ENCODE measurements at regions not wholly inside any gene's neighbourhood (a gene's known extent, or its start where the extent isn't known, plus 50 kb on each side); places are given as distances from the start of the nearest gene placed in this dataset.

DNA sequence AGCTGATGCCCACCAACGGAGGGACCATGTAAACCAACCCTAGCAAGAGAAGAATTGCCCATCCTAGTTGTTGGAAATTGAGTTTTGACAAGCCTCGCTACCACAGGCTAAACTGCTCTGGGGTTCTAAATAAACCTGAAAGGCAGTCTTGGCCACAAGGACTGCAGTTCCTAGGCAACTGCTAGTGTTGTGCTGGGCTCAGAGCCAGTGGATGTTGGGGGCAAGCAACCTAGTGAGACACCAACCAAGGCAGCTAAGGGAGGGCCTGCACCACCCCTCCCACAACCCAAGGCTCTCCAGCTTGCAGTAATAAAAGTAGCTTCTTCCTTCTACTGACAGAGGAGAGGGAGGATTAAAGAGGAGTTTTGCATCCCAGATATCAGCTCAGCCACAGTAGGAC lies 102.4 kb upstream of the PKN2 start:
- ChIA-PET CTCF (no interaction called here), POLR2A (no interaction called here)
- no peak for DNase-seq (ENCODE audit: low spot score)
- Mint-ChIP-seq H3K4me1 (no peaks in the 10 kb centered on the region), H3K36me3 (no peaks in the 10 kb centered on the region), H3K27me3 (ENCODE audit: low read depth) (no peaks in the 10 kb centered on the region; the same call in 1 of the 2 replicates), H3K4me3 (no peak overlapping the region), H3K9me3 (0 out of 2 replicates have a peak, but pooled peaks cover 4% of the 10 kb centered on the region), H3K27ac (no peak overlapping the region)
- no peak for ATAC-seq
- TF ChIP-seq ATF1 (CRISPR knock-in tag; IDR thresholded peaks at IDR 0.05), result no peak
- no peak for TF ChIP-seq ATF6 (CRISPR knock-in tag; IDR thresholded peaks at IDR 0.05)
- TF ChIP-seq ZBTB21 (CRISPR knock-in tag; IDR thresholded peaks at IDR 0.05; ENCODE audit: borderline replicate concordance), result no peak
- TF ChIP-seq, protein P1, sequence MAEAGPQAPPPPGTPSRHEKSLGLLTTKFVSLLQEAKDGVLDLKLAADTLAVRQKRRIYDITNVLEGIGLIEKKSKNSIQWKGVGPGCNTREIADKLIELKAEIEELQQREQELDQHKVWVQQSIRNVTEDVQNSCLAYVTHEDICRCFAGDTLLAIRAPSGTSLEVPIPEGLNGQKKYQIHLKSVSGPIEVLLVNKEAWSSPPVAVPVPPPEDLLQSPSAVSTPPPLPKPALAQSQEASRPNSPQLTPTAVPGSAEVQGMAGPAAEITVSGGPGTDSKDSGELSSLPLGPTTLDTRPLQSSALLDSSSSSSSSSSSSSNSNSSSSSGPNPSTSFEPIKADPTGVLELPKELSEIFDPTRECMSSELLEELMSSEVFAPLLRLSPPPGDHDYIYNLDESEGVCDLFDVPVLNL (CRISPR knock-in tag; IDR thresholded peaks at IDR 0.05; ENCODE audit: borderline replicate concordance, low read depth), result no peak
- no peak for TF ChIP-seq ZNF317 (CRISPR knock-in tag; IDR thresholded peaks at IDR 0.05; ENCODE audit: borderline replicate concordance, low read depth)
- no peak for TF ChIP-seq ZNF138 (CRISPR knock-in tag; conservative IDR thresholded peaks at IDR 0.05)
- no peak for TF ChIP-seq TCF7 (CRISPR knock-in tag; IDR thresholded peaks at IDR 0.05; ENCODE audit: low read depth)
- TF ChIP-seq TEAD4 (CRISPR knock-in tag; IDR thresholded peaks at IDR 0.05), result no peak
- no peak for TF ChIP-seq E2F5 (CRISPR knock-in tag; IDR thresholded peaks at IDR 0.05)
- TF ChIP-seq MYBL2 (CRISPR knock-in tag; IDR thresholded peaks at IDR 0.05), result no peak
- TF ChIP-seq, protein P2, sequence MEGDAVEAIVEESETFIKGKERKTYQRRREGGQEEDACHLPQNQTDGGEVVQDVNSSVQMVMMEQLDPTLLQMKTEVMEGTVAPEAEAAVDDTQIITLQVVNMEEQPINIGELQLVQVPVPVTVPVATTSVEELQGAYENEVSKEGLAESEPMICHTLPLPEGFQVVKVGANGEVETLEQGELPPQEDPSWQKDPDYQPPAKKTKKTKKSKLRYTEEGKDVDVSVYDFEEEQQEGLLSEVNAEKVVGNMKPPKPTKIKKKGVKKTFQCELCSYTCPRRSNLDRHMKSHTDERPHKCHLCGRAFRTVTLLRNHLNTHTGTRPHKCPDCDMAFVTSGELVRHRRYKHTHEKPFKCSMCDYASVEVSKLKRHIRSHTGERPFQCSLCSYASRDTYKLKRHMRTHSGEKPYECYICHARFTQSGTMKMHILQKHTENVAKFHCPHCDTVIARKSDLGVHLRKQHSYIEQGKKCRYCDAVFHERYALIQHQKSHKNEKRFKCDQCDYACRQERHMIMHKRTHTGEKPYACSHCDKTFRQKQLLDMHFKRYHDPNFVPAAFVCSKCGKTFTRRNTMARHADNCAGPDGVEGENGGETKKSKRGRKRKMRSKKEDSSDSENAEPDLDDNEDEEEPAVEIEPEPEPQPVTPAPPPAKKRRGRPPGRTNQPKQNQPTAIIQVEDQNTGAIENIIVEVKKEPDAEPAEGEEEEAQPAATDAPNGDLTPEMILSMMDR (IDR thresholded peaks at IDR 0.05), result no peak
- TF ChIP-seq SMAD3 (CRISPR knock-in tag; IDR thresholded peaks at IDR 0.05; ENCODE audit: borderline replicate concordance), result no peak
- no peak for TF ChIP-seq USF1 (CRISPR knock-in tag; IDR thresholded peaks at IDR 0.05)

DNA sequence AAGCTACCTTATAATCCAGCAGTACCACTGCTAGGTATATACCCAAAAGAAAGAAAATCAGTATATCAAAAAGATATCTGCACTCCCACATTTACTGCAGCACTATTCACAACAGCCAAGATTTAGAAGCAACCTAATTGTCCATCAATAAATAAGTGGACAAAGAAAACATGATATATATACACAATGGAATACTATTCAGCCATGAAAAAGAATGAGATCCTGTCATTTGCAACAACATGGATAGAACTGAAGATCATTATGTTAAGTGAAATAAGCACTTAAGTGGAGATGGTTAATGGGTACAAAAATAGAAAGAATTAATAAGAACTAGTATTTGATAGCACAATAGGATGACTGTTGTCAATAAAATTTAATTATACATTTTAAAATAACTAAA lies 90.7 kb upstream of the PKN2 start:
- ChIA-PET POLR2A (no interaction called here), CTCF (no interaction called here)
- H3K9me3 Mint-ChIP-seq, result peaks cover 55% of the 10 kb centered on the region
- no peaks in the 10 kb centered on the region for H3K4me1 Mint-ChIP-seq
- peaks cover 14% of the 10 kb centered on the region for H3K36me3 Mint-ChIP-seq
- DNase-seq (ENCODE audit: low spot score), result no peak
- ATAC-seq, result no peak
- no peak overlapping the region for H3K27ac Mint-ChIP-seq
- no peak overlapping the region for H3K4me3 Mint-ChIP-seq
- TF ChIP-seq JAZF1 (CRISPR knock-in tag; IDR thresholded peaks at IDR 0.05) (no peak), SMAD3 (CRISPR knock-in tag; IDR thresholded peaks at IDR 0.05; ENCODE audit: borderline replicate concordance) (no peak), ZNF416 (CRISPR knock-in tag; IDR thresholded peaks at IDR 0.05) (no peak), TEAD4 (CRISPR knock-in tag; IDR thresholded peaks at IDR 0.05) (no peak), STAT6 (CRISPR knock-in tag; conservative IDR thresholded peaks at IDR 0.05; ENCODE audit: low read depth) (no peak)
- TF ChIP-seq, protein P3, sequence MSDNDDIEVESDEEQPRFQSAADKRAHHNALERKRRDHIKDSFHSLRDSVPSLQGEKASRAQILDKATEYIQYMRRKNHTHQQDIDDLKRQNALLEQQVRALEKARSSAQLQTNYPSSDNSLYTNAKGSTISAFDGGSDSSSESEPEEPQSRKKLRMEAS (CRISPR knock-in tag; IDR thresholded peaks at IDR 0.05), result no peak
- TF ChIP-seq, protein P4, sequence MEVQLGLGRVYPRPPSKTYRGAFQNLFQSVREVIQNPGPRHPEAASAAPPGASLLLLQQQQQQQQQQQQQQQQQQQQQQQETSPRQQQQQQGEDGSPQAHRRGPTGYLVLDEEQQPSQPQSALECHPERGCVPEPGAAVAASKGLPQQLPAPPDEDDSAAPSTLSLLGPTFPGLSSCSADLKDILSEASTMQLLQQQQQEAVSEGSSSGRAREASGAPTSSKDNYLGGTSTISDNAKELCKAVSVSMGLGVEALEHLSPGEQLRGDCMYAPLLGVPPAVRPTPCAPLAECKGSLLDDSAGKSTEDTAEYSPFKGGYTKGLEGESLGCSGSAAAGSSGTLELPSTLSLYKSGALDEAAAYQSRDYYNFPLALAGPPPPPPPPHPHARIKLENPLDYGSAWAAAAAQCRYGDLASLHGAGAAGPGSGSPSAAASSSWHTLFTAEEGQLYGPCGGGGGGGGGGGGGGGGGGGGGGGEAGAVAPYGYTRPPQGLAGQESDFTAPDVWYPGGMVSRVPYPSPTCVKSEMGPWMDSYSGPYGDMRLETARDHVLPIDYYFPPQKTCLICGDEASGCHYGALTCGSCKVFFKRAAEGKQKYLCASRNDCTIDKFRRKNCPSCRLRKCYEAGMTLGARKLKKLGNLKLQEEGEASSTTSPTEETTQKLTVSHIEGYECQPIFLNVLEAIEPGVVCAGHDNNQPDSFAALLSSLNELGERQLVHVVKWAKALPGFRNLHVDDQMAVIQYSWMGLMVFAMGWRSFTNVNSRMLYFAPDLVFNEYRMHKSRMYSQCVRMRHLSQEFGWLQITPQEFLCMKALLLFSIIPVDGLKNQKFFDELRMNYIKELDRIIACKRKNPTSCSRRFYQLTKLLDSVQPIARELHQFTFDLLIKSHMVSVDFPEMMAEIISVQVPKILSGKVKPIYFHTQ (CRISPR knock-in tag; IDR thresholded peaks at IDR 0.05), result no peak
- H3K27me3 Mint-ChIP-seq (ENCODE audit: low read depth), result no peaks in the 10 kb centered on the region; the same call in 1 of the 2 replicates
